Caco-2 (cell line): ENCODE measurements at regions not wholly inside any gene's neighbourhood (a gene's known extent, or its start where the extent isn't known, plus 50 kb on each side); places are given as distances from the start of the nearest gene placed in this dataset.

ENCODE experiments used
- BruUV-seq: library from RNA; stranded (reverse); fragments of 400-500 nt; replicated peaks from 2 replicates; lab custom pipeline; 2021; lab: Mats Ljungman, UMichigan
- CTCF ChIA-PET: fragments of 300-600 bp; sonication (Branson Sonifier 250); formaldehyde crosslinking; loops from one replicate; lab custom pipeline; 2022; ENCODE audit warnings: antibody characterized with exemption; lab: Charles Lee
- POLR2A ChIA-PET: fragments of 300-600 bp; sonication (Branson Sonifier 250); formaldehyde crosslinking; loops from one replicate; lab custom pipeline; 2022; ENCODE audit warnings: antibody characterized with exemption; lab: Charles Lee
- DNase-seq, 2 experiments: peaks; one replicate each; pipeline versions ENCODE4 v3.0.0 to v3.0.0-alpha.2; 2020 to 2022
- H3K27me3 ChIP-seq: replicated peaks from 2 replicates; pipeline ENCODE4 v1.6.0; 2011; ENCODE audit warnings: low read length; ENCODE audit not compliant: control insufficient read depth, insufficient read depth
- H3K36me3 ChIP-seq: 2 replicates; pipeline ENCODE4 v1.5.1; 2011; ENCODE audit warnings: low read length; ENCODE audit not compliant: control insufficient read depth, insufficient read depth
- H3K4me1 ChIP-seq: fragments of 250-450 bp; sonication (Bioruptor Pico); 2 replicates; pipeline ENCODE4 v1.5.1; 2020; ENCODE audit warnings: mild to moderate bottlenecking
- H3K4me3 ChIP-seq: 2 replicates; pipeline ENCODE4 v1.5.1; 2011; ENCODE audit warnings: low read depth, mild to moderate bottlenecking, control low read depth, low read length
- H3K9me3 ChIP-seq: fragments of 250-450 bp; sonication (Bioruptor Pico); 2 replicates; pipeline ENCODE4 v1.5.1; 2020; ENCODE audit warnings: mild to moderate bottlenecking, moderate library complexity
- H3K27ac Mint-ChIP-seq: one replicate; pipeline ENCODE4 v1.8.0; 2022; ENCODE audit warnings: mixed read lengths; ENCODE audit not compliant: unreplicated experiment
- H3K27me3 Mint-ChIP-seq: one replicate; pipeline ENCODE4 v1.8.0; 2022; ENCODE audit warnings: mixed read lengths; ENCODE audit not compliant: insufficient read depth, unreplicated experiment
- H3K36me3 Mint-ChIP-seq: one replicate; pipeline ENCODE4 v1.8.0; 2022; ENCODE audit warnings: mild to moderate bottlenecking, mixed read lengths; ENCODE audit not compliant: insufficient read depth, unreplicated experiment
- H3K4me1 Mint-ChIP-seq: one replicate; pipeline ENCODE4 v1.8.0; 2022; ENCODE audit warnings: low read depth, mixed read lengths; ENCODE audit not compliant: unreplicated experiment
- H3K4me3 Mint-ChIP-seq: one replicate; pipeline ENCODE4 v1.8.0; 2022; ENCODE audit warnings: mild to moderate bottlenecking, moderate library complexity, mixed read lengths; ENCODE audit not compliant: unreplicated experiment
- H3K9me3 Mint-ChIP-seq: one replicate; pipeline ENCODE4 v1.8.0; 2022; ENCODE audit warnings: mixed read lengths; ENCODE audit not compliant: unreplicated experiment
- intact Hi-C: fragments of 100-400 bp; cut with micrococcal nuclease; formaldehyde crosslinking; loops from one replicate; pipeline ENCODE4 v1.10.0; 2022; ENCODE audit not compliant: unreplicated experiment
- TF ChIP-seq, protein P1 (sequence below), 2 experiments: fragments of 200-600 bp in 1 of 2; IDR thresholded peaks; 1 replicate in 1 of 2; 2 replicates in 1 of 2; pipeline versions ENCODE4 v1.5.1 to v1.8.0; 2011 to 2022; ENCODE audit warnings: antibody characterized with exemption in 1 of 2, control low read depth in 1 of 2, inconsistent platforms in 1 of 2, low read depth in 1 of 2, low read length in 1 of 2, mild to moderate bottlenecking in 1 of 2, moderate library complexity in 1 of 2; ENCODE audit not compliant: insufficient read depth in 1 of 2, severe bottlenecking in 1 of 2, unreplicated experiment in 1 of 2

DNA sequence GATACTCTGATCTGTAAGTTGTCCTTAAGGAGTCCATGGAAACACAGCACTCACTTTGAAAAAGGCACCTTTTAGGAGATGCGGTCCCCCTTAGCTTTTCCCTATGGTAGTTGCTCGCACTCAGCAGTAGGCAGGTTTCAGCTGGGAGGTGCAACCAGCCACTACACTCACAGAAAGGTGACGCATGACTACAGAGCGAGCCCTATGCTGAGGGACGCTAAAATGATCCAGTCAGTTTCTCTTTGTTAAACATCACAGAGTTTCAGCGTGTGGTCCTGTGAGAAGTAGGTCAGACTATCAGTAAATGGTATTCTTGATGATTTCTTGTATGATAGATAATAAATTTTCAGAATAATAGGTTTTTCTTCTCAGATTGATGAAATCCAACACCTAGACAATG is 362.7 kb upstream of the MIR17HG start:
- POLR2A ChIA-PET, result no interaction called here
- H3K4me3 Mint-ChIP-seq, result no peak overlapping the region

DNA sequence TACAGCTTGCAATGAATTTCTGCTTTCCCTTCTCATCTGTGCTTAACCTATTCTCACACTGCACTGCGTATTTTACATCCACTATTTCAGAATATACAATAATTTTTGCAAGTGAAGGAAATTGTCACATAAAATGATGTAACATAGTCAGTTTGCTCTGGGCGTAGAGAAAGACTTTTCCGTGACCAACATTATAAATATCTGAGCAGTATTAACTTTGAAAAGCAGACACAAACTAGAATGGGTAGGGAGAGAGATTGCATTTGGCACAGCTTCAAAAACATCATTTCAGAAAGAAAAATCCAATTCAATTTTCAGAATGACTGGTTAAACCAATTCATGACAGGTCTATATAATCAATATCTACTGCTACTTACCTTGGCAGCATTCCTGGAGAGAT is 352.5 kb upstream of the MIR17HG start:
- Mint-ChIP-seq H3K27me3 (peaks cover 18% of the 10 kb centered on the region), H3K4me3 (no peak overlapping the region), H3K4me1 (no peaks in the 10 kb centered on the region), H3K9me3 (no peaks in the 10 kb centered on the region), H3K36me3 (no peaks in the 10 kb centered on the region), H3K27ac (no peak overlapping the region)
- no TSS peak for BruUV-seq
- H3K36me3 ChIP-seq, result no peaks in the 10 kb centered on the region
- TF ChIP-seq, protein P1, sequence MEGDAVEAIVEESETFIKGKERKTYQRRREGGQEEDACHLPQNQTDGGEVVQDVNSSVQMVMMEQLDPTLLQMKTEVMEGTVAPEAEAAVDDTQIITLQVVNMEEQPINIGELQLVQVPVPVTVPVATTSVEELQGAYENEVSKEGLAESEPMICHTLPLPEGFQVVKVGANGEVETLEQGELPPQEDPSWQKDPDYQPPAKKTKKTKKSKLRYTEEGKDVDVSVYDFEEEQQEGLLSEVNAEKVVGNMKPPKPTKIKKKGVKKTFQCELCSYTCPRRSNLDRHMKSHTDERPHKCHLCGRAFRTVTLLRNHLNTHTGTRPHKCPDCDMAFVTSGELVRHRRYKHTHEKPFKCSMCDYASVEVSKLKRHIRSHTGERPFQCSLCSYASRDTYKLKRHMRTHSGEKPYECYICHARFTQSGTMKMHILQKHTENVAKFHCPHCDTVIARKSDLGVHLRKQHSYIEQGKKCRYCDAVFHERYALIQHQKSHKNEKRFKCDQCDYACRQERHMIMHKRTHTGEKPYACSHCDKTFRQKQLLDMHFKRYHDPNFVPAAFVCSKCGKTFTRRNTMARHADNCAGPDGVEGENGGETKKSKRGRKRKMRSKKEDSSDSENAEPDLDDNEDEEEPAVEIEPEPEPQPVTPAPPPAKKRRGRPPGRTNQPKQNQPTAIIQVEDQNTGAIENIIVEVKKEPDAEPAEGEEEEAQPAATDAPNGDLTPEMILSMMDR (IDR thresholded peaks at IDR 0.05; ENCODE audit: insufficient read depth in 1 of 2, low read depth in 1 of 2, low read length in 1 of 2, severe bottlenecking in 1 of 2, unreplicated experiment in 1 of 2), result no peak
- intact Hi-C loops, result no loop called here
- no peak overlapping the region for H3K4me3 ChIP-seq
- CTCF ChIA-PET, result no interaction called here
- H3K4me1 ChIP-seq, result no peaks in the 10 kb centered on the region
- no peaks in the 10 kb centered on the region for H3K27me3 ChIP-seq
- POLR2A ChIA-PET, result no interaction called here
- no peaks in the 10 kb centered on the region for H3K9me3 ChIP-seq
- no peak for DNase-seq

More for the DNA sequence above, 362.7 kb upstream of the MIR17HG start:
- Mint-ChIP-seq H3K27me3 (peaks cover 14% of the 10 kb centered on the region), H3K4me1 (no peaks in the 10 kb centered on the region), H3K27ac (no peak overlapping the region), H3K36me3 (no peaks in the 10 kb centered on the region), H3K9me3 (no peaks in the 10 kb centered on the region)
- Histone ChIP-seq H3K9me3 (no peaks in the 10 kb centered on the region), H3K4me1 (no peaks in the 10 kb centered on the region), H3K4me3 (no peak overlapping the region), H3K36me3 (no peaks in the 10 kb centered on the region), H3K27me3 (no peaks in the 10 kb centered on the region)
- DNase-seq, result no peak
- intact Hi-C loops, result no loop called here
- CTCF ChIA-PET, result no interaction called here
- BruUV-seq, result no TSS peak
- TF ChIP-seq, protein P1 (IDR thresholded peaks at IDR 0.05; ENCODE audit: insufficient read depth in 1 of 2, low read depth in 1 of 2, low read length in 1 of 2, severe bottlenecking in 1 of 2, unreplicated experiment in 1 of 2), result no peak

DNA sequence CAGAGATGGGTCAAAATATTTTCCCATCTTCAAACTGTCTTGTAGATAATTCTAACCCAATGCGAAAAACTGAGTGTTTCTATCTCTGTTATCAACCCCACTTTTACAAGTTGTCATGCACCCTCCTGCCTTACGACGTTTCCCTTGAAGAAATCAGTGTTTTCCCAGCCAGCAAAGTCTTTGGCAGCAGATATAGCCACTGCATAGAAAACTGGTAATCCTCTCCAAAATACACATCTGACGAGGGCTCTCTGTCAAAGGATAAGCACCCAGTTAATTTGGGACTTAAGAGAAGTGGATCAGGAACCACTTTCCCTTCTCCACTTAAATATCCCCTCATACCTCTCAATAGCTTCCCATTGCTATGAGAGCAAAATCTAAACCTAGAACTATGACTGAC is 351.9 kb upstream of the MIR17HG start:
- Mint-ChIP-seq H3K27ac (no peak overlapping the region), H3K36me3 (no peaks in the 10 kb centered on the region), H3K4me3 (no peak overlapping the region), H3K9me3 (no peaks in the 10 kb centered on the region), H3K4me1 (no peaks in the 10 kb centered on the region), H3K27me3 (peaks cover 18% of the 10 kb centered on the region)
- Histone ChIP-seq H3K4me3 (no peak overlapping the region), H3K4me1 (no peaks in the 10 kb centered on the region), H3K9me3 (no peaks in the 10 kb centered on the region), H3K36me3 (no peaks in the 10 kb centered on the region), H3K27me3 (no peaks in the 10 kb centered on the region)
- CTCF ChIA-PET, result no interaction called here
- TF ChIP-seq, protein P1 (IDR thresholded peaks at IDR 0.05; ENCODE audit: insufficient read depth in 1 of 2, low read depth in 1 of 2, low read length in 1 of 2, severe bottlenecking in 1 of 2, unreplicated experiment in 1 of 2), result no peak
- DNase-seq, result no peak
- intact Hi-C loops, result no loop called here
- POLR2A ChIA-PET, result no interaction called here
- BruUV-seq, result no TSS peak
